Mesenchymal stem cell (in vitro differentiated cells and primary cell): ENCODE measurements at regions not wholly inside any gene's neighbourhood (a gene's known extent, or its start where the extent isn't known, plus 50 kb on each side); places are given as distances from the start of the nearest gene placed in this dataset.
A peak's percentile ranks its signal among the peaks of the same experiment; 100 is the strongest.

Experiments
- DNase-seq: peaks from one replicate; pipeline ENCODE4 v3.0.0-alpha.2; 2013
- H2AFZ ChIP-seq: one replicate; pipeline ENCODE4 v1.6.1; 2013; ENCODE audit warnings: low read depth, mild to moderate bottlenecking, control low read depth, inconsistent platforms, low read length, moderate library complexity
- H2AK5ac ChIP-seq: 2 replicates; pipeline ENCODE4 v1.6.1; 2013; ENCODE audit warnings: low read length, moderate library complexity, mild to moderate bottlenecking, inconsistent platforms; ENCODE audit not compliant: severe bottlenecking
- H2BK120ac ChIP-seq: one replicate; pipeline ENCODE4 v1.6.1; 2013; ENCODE audit warnings: low read depth, mild to moderate bottlenecking, inconsistent platforms, low read length, moderate library complexity
- H2BK12ac ChIP-seq, 2 experiments: one replicate each; pipeline ENCODE4 v1.6.1; 2013; ENCODE audit warnings: inconsistent platforms in 2 of 2, low read length in 2 of 2, mild to moderate bottlenecking in 2 of 2, moderate library complexity in 2 of 2, control low read depth in 1 of 2
- H2BK15ac ChIP-seq: one replicate; pipeline ENCODE4 v1.6.1; 2013; ENCODE audit warnings: mild to moderate bottlenecking, low read depth, inconsistent platforms; ENCODE audit not compliant: poor library complexity, severe bottlenecking
- H2BK5ac ChIP-seq: 2 replicates; pipeline ENCODE4 v1.6.1; 2013; ENCODE audit warnings: low read depth, mild to moderate bottlenecking, low read length, control low read depth, inconsistent platforms; ENCODE audit not compliant: poor library complexity, severe bottlenecking
- H3K14ac ChIP-seq, 2 experiments: one replicate each; pipeline ENCODE4 v1.6.1; 2013; ENCODE audit warnings: inconsistent platforms in 2 of 2, low read length in 2 of 2, control low read depth in 1 of 2, mild to moderate bottlenecking in 1 of 2, moderate library complexity in 1 of 2
- H3K18ac ChIP-seq, 2 experiments: one replicate each; pipeline ENCODE4 v1.6.1; 2013; ENCODE audit warnings: inconsistent platforms in 2 of 2, low read length in 2 of 2, control low read depth in 1 of 2, low read depth in 1 of 2, mild to moderate bottlenecking in 1 of 2
- H3K23ac ChIP-seq, 2 experiments: one replicate each; pipeline ENCODE4 v1.6.1; 2013; ENCODE audit warnings: inconsistent platforms in 2 of 2, low read length in 2 of 2, mild to moderate bottlenecking in 2 of 2, moderate library complexity in 2 of 2, control low read depth in 1 of 2
- H3K27ac ChIP-seq: 2 replicates; pipeline ENCODE4 v1.5.1; 2013; ENCODE audit warnings: mild to moderate bottlenecking, moderate library complexity, low read length, control low read depth, inconsistent platforms; ENCODE audit not compliant: poor library complexity, severe bottlenecking
- H3K27me3 ChIP-seq, 2 experiments: 2 replicates each; pipeline versions ENCODE4 v1.6.1 to v1.7.0; 2013; ENCODE audit warnings: low read length in 2 of 2, mild to moderate bottlenecking in 2 of 2, moderate library complexity in 2 of 2, control low read depth in 1 of 2, inconsistent platforms in 1 of 2; ENCODE audit not compliant: control insufficient read depth in 1 of 2, insufficient read depth in 1 of 2
- H3K36me3 ChIP-seq, 2 experiments: 2 replicates each; pipeline versions ENCODE4 v1.6.1 to v1.7.0; 2013; ENCODE audit warnings: low read length in 2 of 2, control low read depth in 1 of 2, inconsistent platforms in 1 of 2, low read depth in 1 of 2, mild to moderate bottlenecking in 1 of 2; ENCODE audit not compliant: insufficient read depth in 2 of 2, control insufficient read depth in 1 of 2
- H3K4ac ChIP-seq, 2 experiments: one replicate each; pipeline ENCODE4 v1.6.1; 2013; ENCODE audit warnings: inconsistent platforms in 2 of 2, low read length in 2 of 2, mild to moderate bottlenecking in 2 of 2, moderate library complexity in 2 of 2, control low read depth in 1 of 2, low read depth in 1 of 2
- H3K4me1 ChIP-seq: 2 replicates; pipeline ENCODE4 v1.6.1; 2013; ENCODE audit warnings: low read depth, low read length, control low read depth; ENCODE audit not compliant: control insufficient read depth, insufficient read depth
- H3K4me2 ChIP-seq: 2 replicates; pipeline ENCODE4 v1.6.1; 2013; ENCODE audit warnings: low read length, mild to moderate bottlenecking, inconsistent platforms; ENCODE audit not compliant: poor library complexity, severe bottlenecking
- H3K4me3 ChIP-seq, 2 experiments: 2 replicates each; pipeline versions ENCODE4 v1.5.1 to v1.7.0; 2013; ENCODE audit warnings: low read length in 2 of 2, mild to moderate bottlenecking in 2 of 2, control low read depth in 1 of 2, low read depth in 1 of 2; ENCODE audit not compliant: insufficient read depth in 1 of 2
- H3K79me1 ChIP-seq: replicated peaks from 2 replicates; pipeline ENCODE4 v1.6.1; 2013; ENCODE audit warnings: mild to moderate bottlenecking, control low read depth, low read length, inconsistent platforms; ENCODE audit not compliant: poor library complexity, severe bottlenecking
- H3K9ac ChIP-seq: 2 replicates; pipeline ENCODE4 v1.7.0; 2013; ENCODE audit warnings: mild to moderate bottlenecking, low read length, moderate library complexity
- H3K9me3 ChIP-seq: 2 replicates; pipeline ENCODE4 v1.7.0; 2013; ENCODE audit warnings: mild to moderate bottlenecking, low read length; ENCODE audit not compliant: control insufficient read depth
- H4K8ac ChIP-seq: one replicate; pipeline ENCODE4 v1.6.1; 2013; ENCODE audit warnings: inconsistent platforms, mild to moderate bottlenecking, low read length, moderate library complexity
- H4K91ac ChIP-seq: one replicate; pipeline ENCODE4 v1.6.1; 2013; ENCODE audit warnings: mild to moderate bottlenecking, low read length, inconsistent platforms
- WGBS: methylation state at CpG from one replicate; pipeline ENCODE4 v1.1.7; 2013; ENCODE audit warnings: mixed read lengths; 5-methylcytosine and 5-hydroxymethylcytosine counted together

GRCh38 chr4:87734936-87735335, 64.4 kb upstream of the IBSP start:
- no peaks in the 10 kb centered on the region for H3K36me3 ChIP-seq
- no peaks in the 10 kb centered on the region for H3K4me1 ChIP-seq
- no peak overlapping the region for H2BK12ac ChIP-seq
- no peak overlapping the region for H3K9ac ChIP-seq
- no peak overlapping the region for H2BK15ac ChIP-seq
- no peak overlapping the region for H2BK5ac ChIP-seq
- H3K18ac ChIP-seq, result no peak overlapping the region
- no peak overlapping the region for H2AK5ac ChIP-seq
- no peaks in the 10 kb centered on the region for H3K79me1 ChIP-seq
- H3K9me3 ChIP-seq, result no peaks in the 10 kb centered on the region
- no peak overlapping the region for H3K4me3 ChIP-seq
- H4K8ac ChIP-seq, result no peak overlapping the region
- H4K91ac ChIP-seq, result no peak overlapping the region
- WGBS, result 77% methylated on average over 4 of the region's 4 CpGs
- no peak overlapping the region for H3K27ac ChIP-seq
- no peaks in the 10 kb centered on the region for H3K27me3 ChIP-seq
- no peak overlapping the region for H2BK120ac ChIP-seq
- H3K4ac ChIP-seq, result no peak overlapping the region
- no peak for DNase-seq
- no peak overlapping the region for H3K14ac ChIP-seq
- H2AFZ ChIP-seq, result no peak overlapping the region
- H3K4me2 ChIP-seq, result no peak overlapping the region
- H3K23ac ChIP-seq, result no peak overlapping the region

DNA sequence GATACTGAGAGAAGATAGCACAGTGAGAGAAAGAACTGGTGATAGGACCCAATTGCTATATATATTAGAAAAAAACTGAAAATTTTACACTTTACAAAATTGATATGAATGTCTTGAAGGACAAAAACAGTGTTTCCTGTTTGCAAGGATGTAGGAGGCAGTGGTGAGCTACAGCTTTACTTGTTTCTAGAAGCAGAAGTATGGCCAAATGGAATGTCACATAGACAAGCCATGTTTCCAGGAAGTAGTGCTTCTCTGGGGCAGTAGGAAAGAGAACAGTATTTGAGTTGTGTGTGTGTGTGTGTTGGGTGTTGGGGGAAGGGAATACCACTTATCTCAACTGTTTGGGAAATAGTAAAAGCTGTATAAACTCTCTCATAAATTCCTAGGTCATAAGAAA, 60.9 kb upstream of the IBSP start:
- Histone ChIP-seq H3K4ac (no peak overlapping the region), H3K9ac (no peak overlapping the region), H3K14ac (no peak overlapping the region), H3K27ac (no peak overlapping the region), H2BK120ac (no peak overlapping the region), H2AFZ (no peak overlapping the region), H2AK5ac (no peak overlapping the region), H4K8ac (no peak overlapping the region), H4K91ac (no peak overlapping the region), H3K9me3 (no peaks in the 10 kb centered on the region), H3K4me3 (no peak overlapping the region), H3K18ac (no peak overlapping the region), H2BK15ac (no peak overlapping the region), H2BK12ac (no peak overlapping the region), H3K23ac (no peak overlapping the region), H3K79me1 (no peaks in the 10 kb centered on the region), H2BK5ac (no peak overlapping the region), H3K27me3 (no peaks in the 10 kb centered on the region), H3K4me1 (no peaks in the 10 kb centered on the region), H3K36me3 (no peaks in the 10 kb centered on the region), H3K4me2 (no peak overlapping the region)
- DNase-seq, result no peak

GRCh38 chr4:87739494-87739893, 59.9 kb upstream of the IBSP start:
- Histone ChIP-seq H3K4me1 (no peaks in the 10 kb centered on the region), H3K14ac (no peak overlapping the region), H2BK15ac (no peak overlapping the region), H2BK12ac (no peak overlapping the region), H3K18ac (no peak overlapping the region), H3K4me2 (no peak overlapping the region), H2AFZ (no peak overlapping the region), H3K36me3 (no peaks in the 10 kb centered on the region), H4K8ac (no peak overlapping the region), H3K9me3 (no peaks in the 10 kb centered on the region), H3K79me1 (no peaks in the 10 kb centered on the region), H4K91ac (no peak overlapping the region), H3K9ac (no peak overlapping the region), H3K4ac (no peak overlapping the region), H3K27ac (no peak overlapping the region), H3K4me3 (no peak overlapping the region), H2AK5ac (no peak overlapping the region), H2BK120ac (no peak overlapping the region), H3K27me3 (no peaks in the 10 kb centered on the region), H3K23ac (no peak overlapping the region), H2BK5ac (no peak overlapping the region)
- no peak for DNase-seq
- 83% methylated on average over 2 of the region's 2 CpGs for WGBS

- H2BK12ac ChIP-seq, result no peak overlapping the region
- H3K14ac ChIP-seq, result no peak overlapping the region
- H3K9me3 ChIP-seq, result no peaks in the 10 kb centered on the region
- no peak overlapping the region for H2AFZ ChIP-seq
- H2BK15ac ChIP-seq, result no peak overlapping the region
- no peak overlapping the region for H2BK5ac ChIP-seq
- H3K4me3 ChIP-seq, result no peak overlapping the region
- H3K18ac ChIP-seq, result no peak overlapping the region
- no peak overlapping the region for H3K23ac ChIP-seq
- H2AK5ac ChIP-seq, result no peak overlapping the region
- no peaks in the 10 kb centered on the region for H3K4me1 ChIP-seq
- H4K8ac ChIP-seq, result no peak overlapping the region
- no peak overlapping the region for H4K91ac ChIP-seq
- H3K27me3 ChIP-seq, result no peaks in the 10 kb centered on the region
- no peak overlapping the region for H3K4me2 ChIP-seq
- H3K36me3 ChIP-seq, result no peaks in the 10 kb centered on the region
- H3K9ac ChIP-seq, result no peak overlapping the region
- no peak overlapping the region for H3K27ac ChIP-seq
- peak; percentile 4 for DNase-seq
- H2BK120ac ChIP-seq, result no peak overlapping the region
- no peaks in the 10 kb centered on the region for H3K79me1 ChIP-seq
- H3K4ac ChIP-seq, result no peak overlapping the region
- 68% methylated on average over 4 of the region's 5 CpGs for WGBS
Observed at GRCh38 chr4:87745064-87745807, 54.1 kb upstream of the IBSP start.
